Astrocyte (in vitro differentiated cells and primary cell): ENCODE measurements at regions not wholly inside any gene's neighbourhood (a gene's known extent, or its start where the extent isn't known, plus 50 kb on each side); places are given as distances from the start of the nearest gene placed in this dataset.
A peak's percentile ranks its signal among the peaks of the same experiment; 100 is the strongest.

ENCODE experiments used
- DNase-seq: peaks from one replicate; pipeline ENCODE4 v3.0.0-alpha.2; 2010; ENCODE audit warnings: low read depth
- FAIRE-seq: peaks from 2 replicates; lab custom pipeline; 2011; peaks lifted over from hg19 to GRCh38; lab: Jason Lieb, UNC
- H2AFZ ChIP-seq: 2 replicates; pipeline ENCODE4 v1.6.0; 2012; ENCODE audit warnings: low read depth, low read length, inconsistent platforms
- H3K27ac ChIP-seq: 2 replicates; pipeline ENCODE4 v1.5.1; 2011; ENCODE audit warnings: low read depth, low read length, inconsistent platforms
- H3K27me3 ChIP-seq: 2 replicates; pipeline ENCODE4 v1.6.0; 2011; ENCODE audit warnings: low read length, inconsistent platforms; ENCODE audit not compliant: insufficient read depth
- H3K36me3 ChIP-seq: 2 replicates; pipeline ENCODE4 v1.5.1; 2011; ENCODE audit warnings: low read length, inconsistent platforms; ENCODE audit not compliant: insufficient read depth
- H3K4me1 ChIP-seq: 2 replicates; pipeline ENCODE4 v1.5.1; 2011; ENCODE audit warnings: low read length, inconsistent platforms; ENCODE audit not compliant: insufficient read depth
- H3K4me2 ChIP-seq: 2 replicates; pipeline ENCODE4 v1.6.0; 2012; ENCODE audit warnings: low read length, inconsistent platforms
- H3K4me3 ChIP-seq: 2 replicates; pipeline ENCODE4 v1.5.1; 2011; ENCODE audit warnings: low read depth, mild to moderate bottlenecking, low read length, inconsistent platforms; ENCODE audit not compliant: insufficient read depth
- H3K79me2 ChIP-seq: 2 replicates; pipeline ENCODE4 v1.6.0; 2012; ENCODE audit warnings: mild to moderate bottlenecking, low read length, inconsistent platforms; ENCODE audit not compliant: insufficient read depth
- H3K9ac ChIP-seq: 2 replicates; pipeline ENCODE4 v1.6.0; 2012; ENCODE audit warnings: mild to moderate bottlenecking, low read length, inconsistent platforms
- H3K9me3 ChIP-seq: 2 replicates; pipeline ENCODE4 v1.5.1; 2012; ENCODE audit warnings: low read depth, mild to moderate bottlenecking, low read length, inconsistent platforms; ENCODE audit not compliant: insufficient read depth
- H4K20me1 ChIP-seq: 2 replicates; pipeline ENCODE4 v1.6.0; 2012; ENCODE audit warnings: low read length, inconsistent platforms; ENCODE audit not compliant: insufficient read depth
- H3K27ac Mint-ChIP-seq: one replicate; pipeline ENCODE4 v1.8.0; 2021; ENCODE audit warnings: mild to moderate bottlenecking, mixed read lengths; ENCODE audit not compliant: unreplicated experiment
- H3K27me3 Mint-ChIP-seq: one replicate; pipeline ENCODE4 v1.8.0; 2021; ENCODE audit warnings: low read depth, mixed read lengths; ENCODE audit not compliant: unreplicated experiment
- H3K36me3 Mint-ChIP-seq: one replicate; pipeline ENCODE4 v1.8.0; 2021; ENCODE audit warnings: low read depth, mixed read lengths; ENCODE audit not compliant: unreplicated experiment
- H3K4me1 Mint-ChIP-seq: one replicate; pipeline ENCODE4 v1.8.0; 2021; ENCODE audit warnings: low read depth, mixed read lengths; ENCODE audit not compliant: unreplicated experiment
- H3K4me3 Mint-ChIP-seq: one replicate; pipeline ENCODE4 v1.8.0; 2021; ENCODE audit warnings: mild to moderate bottlenecking, moderate library complexity, mixed read lengths; ENCODE audit not compliant: unreplicated experiment
- H3K9me3 Mint-ChIP-seq: one replicate; pipeline ENCODE4 v1.8.0; 2021; ENCODE audit warnings: mild to moderate bottlenecking, mixed read lengths; ENCODE audit not compliant: unreplicated experiment
- EZH2 ChIP-seq: IDR thresholded peaks from 2 replicates; pipeline ENCODE4 v1.6.1; 2012; ENCODE audit warnings: mild to moderate bottlenecking, low read length, inconsistent platforms; ENCODE audit not compliant: insufficient read depth
- TF ChIP-seq, protein P1 (sequence below): IDR thresholded peaks from 2 replicates; pipeline ENCODE4 v1.5.1; 2011; ENCODE audit warnings: low read depth, mild to moderate bottlenecking, inconsistent platforms, low read length, moderate library complexity; ENCODE audit not compliant: insufficient read depth

DNA sequence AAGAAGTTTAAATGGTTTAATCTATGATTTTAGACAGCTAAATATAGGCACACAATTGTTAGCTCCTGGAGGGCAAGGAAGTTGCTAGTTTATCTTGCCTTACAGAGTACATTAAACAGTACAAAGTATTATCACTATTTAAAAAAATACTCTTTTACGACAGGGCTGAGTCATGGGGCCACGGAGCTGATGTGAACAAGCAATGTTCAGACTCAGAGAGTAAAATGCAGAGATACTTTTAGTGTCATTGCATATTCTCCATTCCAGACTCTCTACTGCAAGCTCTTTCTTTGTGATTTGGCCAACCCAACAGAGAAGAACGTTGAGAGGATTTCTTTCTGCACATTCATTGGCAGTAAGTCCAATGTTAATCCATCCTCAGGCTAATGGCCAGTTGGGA is 352.4 kb downstream of the SPRY2 start:
- Histone ChIP-seq H3K4me1 (peaks cover 9% of the 10 kb centered on the region), H3K27ac (peak overlapping the region; percentile 5), H3K9me3 (no peaks in the 10 kb centered on the region), H3K4me2 (no peak overlapping the region), H3K9ac (no peak overlapping the region), H4K20me1 (no peaks in the 10 kb centered on the region), H2AFZ (peak overlapping the region; percentile 50), H3K27me3 (no peaks in the 10 kb centered on the region), H3K79me2 (no peaks in the 10 kb centered on the region), H3K4me3 (no peak overlapping the region), H3K36me3 (no peaks in the 10 kb centered on the region)
- FAIRE-seq, result no peak
- no peak overlapping the region for H3K4me3 Mint-ChIP-seq
- DNase-seq, result peak; percentile 62
- no peaks in the 10 kb centered on the region for H3K36me3 Mint-ChIP-seq
- TF ChIP-seq EZH2, result no peak
- TF ChIP-seq, protein P1, sequence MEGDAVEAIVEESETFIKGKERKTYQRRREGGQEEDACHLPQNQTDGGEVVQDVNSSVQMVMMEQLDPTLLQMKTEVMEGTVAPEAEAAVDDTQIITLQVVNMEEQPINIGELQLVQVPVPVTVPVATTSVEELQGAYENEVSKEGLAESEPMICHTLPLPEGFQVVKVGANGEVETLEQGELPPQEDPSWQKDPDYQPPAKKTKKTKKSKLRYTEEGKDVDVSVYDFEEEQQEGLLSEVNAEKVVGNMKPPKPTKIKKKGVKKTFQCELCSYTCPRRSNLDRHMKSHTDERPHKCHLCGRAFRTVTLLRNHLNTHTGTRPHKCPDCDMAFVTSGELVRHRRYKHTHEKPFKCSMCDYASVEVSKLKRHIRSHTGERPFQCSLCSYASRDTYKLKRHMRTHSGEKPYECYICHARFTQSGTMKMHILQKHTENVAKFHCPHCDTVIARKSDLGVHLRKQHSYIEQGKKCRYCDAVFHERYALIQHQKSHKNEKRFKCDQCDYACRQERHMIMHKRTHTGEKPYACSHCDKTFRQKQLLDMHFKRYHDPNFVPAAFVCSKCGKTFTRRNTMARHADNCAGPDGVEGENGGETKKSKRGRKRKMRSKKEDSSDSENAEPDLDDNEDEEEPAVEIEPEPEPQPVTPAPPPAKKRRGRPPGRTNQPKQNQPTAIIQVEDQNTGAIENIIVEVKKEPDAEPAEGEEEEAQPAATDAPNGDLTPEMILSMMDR, result no peak
- peaks cover 1% of the 10 kb centered on the region for H3K9me3 Mint-ChIP-seq
- H3K4me1 Mint-ChIP-seq, result peaks cover 33% of the 10 kb centered on the region
- H3K27ac Mint-ChIP-seq, result peak overlapping the region; percentile 41
- no peaks in the 10 kb centered on the region for H3K27me3 Mint-ChIP-seq

DNA sequence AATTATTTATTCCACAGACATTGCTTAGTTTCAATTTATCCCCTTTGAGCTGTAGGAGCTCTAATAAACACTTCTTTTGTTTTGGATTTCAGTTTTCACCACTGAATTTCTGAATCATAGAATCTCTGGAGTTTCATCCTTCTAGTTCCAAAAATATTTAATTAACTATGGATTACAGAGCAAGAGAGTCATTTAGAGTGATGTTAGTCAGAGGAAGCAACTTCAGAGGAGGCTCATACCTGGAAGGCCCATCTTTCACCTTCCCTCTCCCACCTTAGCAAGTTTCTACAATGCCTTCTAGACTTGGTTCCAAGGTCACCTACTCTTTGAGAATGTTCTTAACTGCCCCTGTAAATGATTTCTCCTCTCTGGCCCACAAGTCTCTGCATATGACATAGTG is 353.2 kb downstream of the SPRY2 start:
- Mint-ChIP-seq H3K4me3 (no peak overlapping the region), H3K9me3 (peaks cover 1% of the 10 kb centered on the region), H3K27ac (no peak overlapping the region), H3K36me3 (no peaks in the 10 kb centered on the region), H3K4me1 (peaks cover 33% of the 10 kb centered on the region), H3K27me3 (no peaks in the 10 kb centered on the region)
- H3K4me2 ChIP-seq, result no peak overlapping the region
- no peaks in the 10 kb centered on the region for H3K9me3 ChIP-seq
- H3K27me3 ChIP-seq, result no peaks in the 10 kb centered on the region
- no peak overlapping the region for H3K27ac ChIP-seq
- H3K4me1 ChIP-seq, result peaks cover 9% of the 10 kb centered on the region
- H3K79me2 ChIP-seq, result no peaks in the 10 kb centered on the region
- DNase-seq (no peak), FAIRE-seq (peak; percentile 81)
- no peak overlapping the region for H3K9ac ChIP-seq
- no peaks in the 10 kb centered on the region for H4K20me1 ChIP-seq
- no peak overlapping the region for H2AFZ ChIP-seq
- H3K36me3 ChIP-seq, result no peaks in the 10 kb centered on the region
- TF ChIP-seq, protein P1, result no peak
- no peak for TF ChIP-seq EZH2
- no peak overlapping the region for H3K4me3 ChIP-seq

DNA sequence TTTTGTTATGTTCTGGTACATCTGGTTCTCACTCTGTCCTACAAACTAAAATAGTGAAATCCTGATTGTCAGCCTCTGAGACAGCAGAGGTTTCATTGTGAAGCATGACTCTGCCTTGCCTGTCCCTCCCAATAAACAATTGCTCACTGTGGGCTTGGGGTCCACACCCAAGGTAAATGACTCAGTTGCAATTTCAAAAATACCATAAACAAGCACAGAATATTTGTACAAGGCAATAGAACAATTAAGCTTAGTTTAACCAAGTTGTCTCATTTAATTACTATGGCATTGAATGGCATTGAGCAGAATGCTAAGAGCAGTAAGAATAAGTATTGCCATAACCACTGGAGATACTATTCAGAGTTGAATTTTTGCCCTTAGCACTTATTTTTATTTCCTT is 353.6 kb downstream of the SPRY2 start:
- Histone ChIP-seq H3K27me3 (no peaks in the 10 kb centered on the region), H3K27ac (no peak overlapping the region), H3K4me3 (no peak overlapping the region), H3K9me3 (no peaks in the 10 kb centered on the region), H3K4me2 (no peak overlapping the region), H3K79me2 (no peaks in the 10 kb centered on the region), H3K9ac (no peak overlapping the region), H3K36me3 (no peaks in the 10 kb centered on the region), H4K20me1 (no peaks in the 10 kb centered on the region), H2AFZ (no peak overlapping the region), H3K4me1 (peaks cover 9% of the 10 kb centered on the region)
- no peak for FAIRE-seq
- Mint-ChIP-seq H3K4me3 (no peak overlapping the region), H3K4me1 (peaks cover 33% of the 10 kb centered on the region), H3K9me3 (no peaks in the 10 kb centered on the region), H3K27me3 (no peaks in the 10 kb centered on the region), H3K36me3 (no peaks in the 10 kb centered on the region), H3K27ac (no peak overlapping the region)
- TF ChIP-seq, protein P1, result no peak
- TF ChIP-seq EZH2, result no peak
- DNase-seq, result no peak
